HUES48 (cell line): ENCODE measurements at regions not wholly inside any gene's neighbourhood (a gene's known extent, or its start where the extent isn't known, plus 50 kb on each side); places are given as distances from the start of the nearest gene placed in this dataset.

Source experiments
- H3K27ac ChIP-seq: one replicate; pipeline ENCODE4 v1.7.0; 2013; ENCODE audit warnings: low read depth, low read length, inconsistent platforms
- H3K27me3 ChIP-seq: 2 replicates; pipeline ENCODE4 v1.6.1; 2013; ENCODE audit warnings: mild to moderate bottlenecking, low read length; ENCODE audit not compliant: control insufficient read depth, insufficient read depth
- H3K36me3 ChIP-seq: 2 replicates; pipeline ENCODE4 v1.6.1; 2013; ENCODE audit warnings: low read length; ENCODE audit not compliant: control insufficient read depth, insufficient read depth
- H3K4me1 ChIP-seq: 2 replicates; pipeline ENCODE4 v1.6.1; 2013; ENCODE audit warnings: mild to moderate bottlenecking, low read length; ENCODE audit not compliant: control insufficient read depth, insufficient read depth
- H3K4me3 ChIP-seq: 2 replicates; pipeline ENCODE4 v1.5.1; 2013; ENCODE audit warnings: mild to moderate bottlenecking, low read depth, low read length
- H3K9ac ChIP-seq: 2 replicates; pipeline ENCODE4 v1.6.1; 2013; ENCODE audit warnings: mild to moderate bottlenecking, low read depth, low read length, moderate library complexity
- H3K9me3 ChIP-seq: 2 replicates; pipeline ENCODE4 v1.6.1; 2013; ENCODE audit warnings: low read length; ENCODE audit not compliant: control insufficient read depth, insufficient read depth

DNA sequence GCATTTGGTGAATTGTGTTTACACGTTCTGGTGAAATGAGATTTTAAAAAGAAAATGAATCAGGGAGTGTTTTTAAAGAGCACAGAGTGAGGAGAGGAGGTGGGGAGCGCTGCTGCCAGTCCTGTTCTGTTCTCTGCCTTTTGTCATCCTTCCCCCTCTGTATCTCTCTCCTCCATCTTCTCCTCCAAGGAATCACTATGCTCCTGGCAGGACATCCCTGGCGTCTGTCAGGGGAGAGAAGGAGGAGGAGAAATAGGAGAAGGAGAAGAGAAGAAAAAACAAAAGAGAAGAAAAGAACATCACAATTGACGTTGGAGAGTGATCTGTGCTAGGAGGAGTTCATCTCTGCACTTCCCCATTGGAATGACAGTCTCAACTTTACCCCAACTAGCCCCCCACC lies 627.6 kb upstream of the TBL1XR1 start:
- Histone ChIP-seq H3K9ac (no peak overlapping the region), H3K4me1 (peaks cover 7% of the 10 kb centered on the region; the same call in 1 of the 2 replicates), H3K36me3 (no peaks in the 10 kb centered on the region), H3K9me3 (no peaks in the 10 kb centered on the region), H3K4me3 (no peak overlapping the region), H3K27me3 (no peaks in the 10 kb centered on the region), H3K27ac (no peak overlapping the region)

DNA sequence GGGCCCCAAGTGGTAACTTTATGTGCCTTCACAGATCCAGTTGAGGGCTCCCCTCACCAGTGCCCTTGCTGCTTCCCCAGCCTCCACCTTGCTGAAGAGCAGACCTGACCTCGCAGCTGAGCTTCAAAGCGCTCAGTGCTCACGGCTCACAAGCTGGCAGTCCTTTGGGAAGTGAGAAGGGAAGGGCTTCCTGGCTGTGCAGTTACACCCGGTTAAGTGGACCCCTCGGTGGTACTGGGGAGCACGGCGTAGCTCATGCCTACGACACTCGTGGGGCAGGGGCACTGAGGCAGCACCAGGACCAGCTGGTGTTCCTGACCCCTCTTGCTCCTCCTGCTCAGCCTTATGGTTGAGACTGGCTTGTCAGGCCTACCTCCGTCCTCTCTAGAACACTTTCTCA lies 629.0 kb upstream of the TBL1XR1 start:
- H3K9me3 ChIP-seq: no peaks in the 10 kb centered on the region

DNA sequence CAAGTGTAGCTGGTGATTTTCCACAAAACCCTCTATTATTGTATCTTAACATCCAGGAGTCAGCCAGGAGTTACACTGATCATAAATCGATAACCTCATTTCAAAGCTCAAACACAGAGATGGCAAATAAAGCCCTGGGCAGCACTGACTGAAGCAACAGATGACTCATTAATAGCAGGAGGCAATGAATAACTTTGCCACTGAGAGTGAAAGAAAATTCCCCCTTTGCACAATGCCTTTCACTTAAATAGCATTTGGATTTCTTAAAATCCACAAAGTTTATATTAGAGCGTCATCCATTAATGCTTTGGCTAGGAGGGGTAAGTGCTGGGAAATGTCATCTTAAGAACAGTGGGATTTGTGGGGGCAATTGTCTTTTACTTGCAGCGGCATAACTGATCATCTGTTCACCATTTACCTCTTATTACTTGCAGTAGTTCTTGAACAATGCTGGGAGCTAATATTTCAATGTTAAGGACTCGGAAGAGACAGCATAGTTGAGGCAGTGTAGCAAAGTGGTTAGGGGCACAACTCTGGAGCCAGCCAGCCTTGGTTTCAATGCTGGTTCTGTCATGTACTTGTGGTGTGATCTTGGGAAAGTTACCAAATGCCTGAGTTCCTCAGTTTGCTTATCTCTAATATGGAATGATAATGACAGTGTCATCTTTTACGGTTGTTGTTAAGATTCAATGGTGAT lies 630.4 kb upstream of the TBL1XR1 start:
- no peak overlapping the region for H3K27ac ChIP-seq
- H3K36me3 ChIP-seq: no peaks in the 10 kb centered on the region
- no peaks in the 10 kb centered on the region for H3K9me3 ChIP-seq
- H3K9ac ChIP-seq: no peak overlapping the region
- H3K4me1 ChIP-seq: peaks cover 7% of the 10 kb centered on the region; the same call in 1 of the 2 replicates
- H3K4me3 ChIP-seq: no peak overlapping the region
- H3K27me3 ChIP-seq: no peaks in the 10 kb centered on the region

More for the DNA sequence above, 629.0 kb upstream of the TBL1XR1 start:
- H3K27ac ChIP-seq: no peak overlapping the region
- no peaks in the 10 kb centered on the region for H3K27me3 ChIP-seq
- no peak overlapping the region for H3K4me3 ChIP-seq
- H3K9ac ChIP-seq: no peak overlapping the region
- H3K36me3 ChIP-seq: no peaks in the 10 kb centered on the region
- peaks cover 7% of the 10 kb centered on the region; the same call in 1 of the 2 replicates for H3K4me1 ChIP-seq

DNA sequence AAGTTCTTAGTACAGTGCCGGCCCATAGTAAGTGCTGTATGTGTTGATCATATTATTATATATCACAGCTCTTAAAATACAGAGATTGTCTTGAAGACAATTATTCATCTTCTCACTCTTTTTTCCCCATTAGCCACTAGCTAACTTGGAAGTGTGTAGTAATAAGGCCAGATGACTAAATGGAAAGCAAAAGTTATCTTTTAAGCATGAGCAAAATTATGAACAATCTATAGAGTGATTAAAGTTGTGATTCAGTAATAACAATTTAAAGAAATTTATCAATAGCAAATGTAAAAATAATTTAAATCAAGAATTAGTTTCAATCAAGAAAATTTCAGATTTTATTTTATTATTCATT lies 630.9 kb upstream of the TBL1XR1 start:
- no peak overlapping the region for H3K27ac ChIP-seq
- no peak overlapping the region for H3K4me3 ChIP-seq
- peaks cover 7% of the 10 kb centered on the region; the same call in 1 of the 2 replicates for H3K4me1 ChIP-seq
- H3K36me3 ChIP-seq: no peaks in the 10 kb centered on the region
- no peak overlapping the region for H3K9ac ChIP-seq
- H3K9me3 ChIP-seq: no peaks in the 10 kb centered on the region
- H3K27me3 ChIP-seq: no peaks in the 10 kb centered on the region

DNA sequence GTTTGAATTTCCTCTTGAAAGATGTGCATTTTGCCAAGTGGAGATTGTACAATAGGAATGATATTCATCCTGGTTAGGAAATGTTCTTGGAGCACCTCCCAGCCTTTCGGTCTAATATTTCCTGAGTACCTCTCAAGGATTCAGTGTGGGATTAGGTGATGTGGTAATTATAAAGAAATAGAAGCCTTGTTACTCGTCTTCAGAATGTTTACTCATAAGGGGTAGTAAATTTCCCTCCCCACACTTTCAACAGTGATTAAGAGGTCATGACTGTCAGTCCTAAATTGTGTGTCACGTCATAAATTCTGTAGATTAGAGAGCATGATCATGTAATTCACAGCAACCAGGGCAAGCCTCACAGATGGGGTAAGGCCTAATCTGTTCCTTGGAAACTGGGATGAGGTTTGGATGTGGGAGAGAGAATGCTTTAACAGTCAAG lies 633.1 kb upstream of the TBL1XR1 start:
- no peaks in the 10 kb centered on the region for H3K4me1 ChIP-seq

DNA sequence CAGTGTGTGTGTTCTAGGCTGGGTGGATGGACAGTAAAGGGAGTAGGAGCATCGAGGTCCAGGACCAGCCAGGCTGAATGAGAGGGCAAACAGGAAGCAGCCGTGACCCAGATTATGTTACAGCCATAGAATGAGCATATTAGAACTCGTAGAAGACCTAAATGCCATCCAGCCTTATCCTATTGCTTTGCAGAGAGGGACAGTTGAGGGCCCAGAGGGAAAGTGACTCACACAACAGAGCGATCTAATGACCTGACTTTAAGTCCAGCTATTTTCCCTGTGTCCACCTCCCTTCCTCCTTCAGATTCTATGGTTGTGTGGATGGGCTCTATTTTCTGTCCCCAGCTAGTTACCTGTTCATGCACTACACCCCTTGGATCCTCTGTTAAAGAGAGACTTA lies 634.1 kb upstream of the TBL1XR1 start:
- H3K9ac ChIP-seq: no peak overlapping the region
- no peaks in the 10 kb centered on the region for H3K4me1 ChIP-seq
- H3K27ac ChIP-seq: no peak overlapping the region
- no peaks in the 10 kb centered on the region for H3K36me3 ChIP-seq
- H3K9me3 ChIP-seq: no peaks in the 10 kb centered on the region
- H3K4me3 ChIP-seq: no peak overlapping the region
- no peaks in the 10 kb centered on the region for H3K27me3 ChIP-seq

More for the DNA sequence above, 633.1 kb upstream of the TBL1XR1 start:
- H3K4me3 ChIP-seq: no peak overlapping the region
- H3K9ac ChIP-seq: no peak overlapping the region
- no peak overlapping the region for H3K27ac ChIP-seq
- no peaks in the 10 kb centered on the region for H3K36me3 ChIP-seq
- no peaks in the 10 kb centered on the region for H3K9me3 ChIP-seq
- H3K27me3 ChIP-seq: no peaks in the 10 kb centered on the region

DNA sequence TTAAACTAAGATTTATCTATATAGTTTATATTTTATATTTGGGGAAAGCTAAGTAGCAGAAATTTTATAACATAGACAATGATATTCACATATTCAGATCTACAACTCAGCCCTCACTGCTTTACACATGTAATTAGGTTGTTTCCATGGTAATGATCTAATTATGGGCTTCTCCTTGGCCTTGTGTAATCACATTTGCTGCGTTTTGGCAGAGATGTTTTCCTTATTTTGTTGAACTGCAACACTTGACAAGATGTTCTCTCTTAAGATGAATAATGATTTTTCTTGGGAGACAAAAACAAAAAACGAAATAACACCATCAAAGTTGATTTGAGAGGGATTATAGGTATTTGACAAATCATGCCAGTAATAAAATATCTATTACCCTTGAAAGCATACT lies 635.6 kb upstream of the TBL1XR1 start:
- Histone ChIP-seq H3K9me3 (no peaks in the 10 kb centered on the region), H3K9ac (no peak overlapping the region), H3K36me3 (no peaks in the 10 kb centered on the region), H3K27ac (no peak overlapping the region), H3K4me3 (no peak overlapping the region), H3K27me3 (no peaks in the 10 kb centered on the region), H3K4me1 (no peaks in the 10 kb centered on the region)

DNA sequence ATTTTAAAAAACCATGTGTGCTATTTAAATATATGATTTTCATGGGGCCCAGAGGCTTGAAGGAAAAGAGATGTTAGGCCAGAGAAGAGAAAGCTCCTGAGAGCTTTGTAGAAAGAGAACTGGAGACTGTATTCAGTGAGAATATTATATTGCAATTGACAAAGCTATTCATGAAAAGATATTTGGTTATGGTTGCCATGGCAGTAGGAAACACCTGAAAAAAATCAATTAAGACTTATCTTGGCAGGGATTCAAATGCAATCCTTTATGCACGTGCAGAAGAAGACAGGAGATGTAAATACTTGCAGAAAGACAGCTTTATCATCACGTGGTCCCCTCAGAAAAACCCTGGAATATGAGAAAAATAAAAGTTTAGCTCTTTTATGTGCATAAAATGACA lies 636.0 kb upstream of the TBL1XR1 start:
- no peak overlapping the region for H3K9ac ChIP-seq

DNA sequence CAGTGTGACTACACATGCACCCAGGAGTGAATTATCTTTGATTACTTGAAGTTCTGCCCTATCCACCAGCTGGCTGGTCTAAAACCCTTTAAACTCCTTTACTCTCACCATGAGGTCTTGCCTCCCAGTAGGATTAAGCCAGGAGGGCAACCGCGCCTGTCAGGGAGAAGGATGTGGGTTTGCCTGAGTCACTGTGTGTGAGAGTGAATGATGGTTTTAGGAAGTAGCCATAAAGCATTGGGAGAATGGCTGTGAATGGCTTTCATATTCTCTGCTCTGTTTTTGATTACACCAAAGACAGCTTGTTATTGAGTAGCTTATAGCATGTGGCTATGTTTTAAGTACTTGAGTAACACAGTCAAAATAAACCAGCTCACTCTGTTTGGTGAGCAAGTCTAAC lies 637.7 kb upstream of the TBL1XR1 start:
- no peaks in the 10 kb centered on the region for H3K36me3 ChIP-seq
- H3K27me3 ChIP-seq: no peaks in the 10 kb centered on the region
- no peak overlapping the region for H3K9ac ChIP-seq
- H3K27ac ChIP-seq: no peak overlapping the region
- H3K4me1 ChIP-seq: no peaks in the 10 kb centered on the region
- H3K9me3 ChIP-seq: no peaks in the 10 kb centered on the region
- no peak overlapping the region for H3K4me3 ChIP-seq

More for the DNA sequence above, 636.0 kb upstream of the TBL1XR1 start:
- Histone ChIP-seq H3K27ac (no peak overlapping the region), H3K9me3 (no peaks in the 10 kb centered on the region), H3K36me3 (no peaks in the 10 kb centered on the region), H3K4me3 (no peak overlapping the region), H3K27me3 (no peaks in the 10 kb centered on the region), H3K4me1 (no peaks in the 10 kb centered on the region)

DNA sequence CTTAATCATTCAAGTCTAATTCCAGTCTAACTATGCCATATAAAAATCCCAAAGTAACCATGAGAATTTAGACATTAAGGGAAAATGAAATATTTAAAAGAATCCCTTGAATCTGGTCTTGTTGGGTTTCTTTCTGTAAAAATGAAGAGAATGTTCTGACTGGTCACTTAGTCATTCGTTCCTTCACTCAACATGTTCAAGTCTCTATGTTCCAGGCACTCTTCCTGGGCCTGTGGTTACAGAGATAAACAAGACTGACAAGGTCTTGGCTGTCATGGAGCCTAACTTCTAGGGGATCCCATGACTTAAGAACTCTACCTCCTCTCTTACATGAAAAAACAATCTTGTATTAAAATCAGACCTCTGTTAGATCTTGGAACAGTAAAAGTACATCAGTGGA lies 638.6 kb upstream of the TBL1XR1 start:
- H3K27ac ChIP-seq: no peak overlapping the region
- H3K9me3 ChIP-seq: no peaks in the 10 kb centered on the region
- H3K36me3 ChIP-seq: no peaks in the 10 kb centered on the region
- H3K27me3 ChIP-seq: no peaks in the 10 kb centered on the region
- no peaks in the 10 kb centered on the region for H3K4me1 ChIP-seq
- H3K9ac ChIP-seq: no peak overlapping the region
- no peak overlapping the region for H3K4me3 ChIP-seq

DNA sequence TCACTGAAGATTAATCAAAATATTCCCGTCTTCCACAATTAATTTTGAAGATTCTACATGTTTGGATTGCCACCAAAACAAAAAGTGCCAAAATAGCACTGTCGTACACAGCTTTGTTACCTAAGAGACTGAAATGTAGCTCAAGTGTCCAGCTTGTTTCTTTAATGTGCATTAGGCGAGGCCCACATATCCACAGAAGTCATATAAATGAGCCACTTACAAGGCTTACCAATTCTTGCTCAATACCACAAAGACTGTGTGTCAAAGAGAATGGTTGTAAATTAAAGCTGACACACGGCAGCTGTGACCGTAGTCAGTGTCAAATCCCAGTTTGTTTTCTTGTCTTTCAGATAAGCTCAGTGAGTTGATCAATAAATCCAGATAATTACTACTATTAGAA lies 639.4 kb upstream of the TBL1XR1 start:
- Histone ChIP-seq H3K27me3 (no peaks in the 10 kb centered on the region), H3K9me3 (no peaks in the 10 kb centered on the region), H3K4me3 (no peak overlapping the region), H3K4me1 (no peaks in the 10 kb centered on the region), H3K36me3 (no peaks in the 10 kb centered on the region), H3K27ac (no peak overlapping the region), H3K9ac (no peak overlapping the region)
